H1 (cell line): ENCODE measurements at regions not wholly inside any gene's neighbourhood (a gene's known extent, or its start where the extent isn't known, plus 50 kb on each side); places are given as distances from the start of the nearest gene placed in this dataset.

Source experiments
- CTCF ChIA-PET: fragments of 300-600 bp; sonication (Branson Sonifier 250); formaldehyde crosslinking; loops from one replicate; lab custom pipeline; 2021; ENCODE audit not compliant: partially characterized antibody; lab: Charles Lee
- POLR2A ChIA-PET: fragments of 300-600 bp; sonication (Branson Sonifier 250); formaldehyde crosslinking; loops from one replicate; lab custom pipeline; 2021; ENCODE audit warnings: inconsistent platforms; ENCODE audit not compliant: partially characterized antibody; lab: Charles Lee
- DNase-seq, 2 experiments: peaks; one replicate each; pipeline versions ENCODE4 v3.0.0 to v3.0.0-alpha.2; 2010 to 2022; ENCODE audit warnings: low spot score in 2 of 2, low read depth in 1 of 2, mixed read lengths in 1 of 2
- FAIRE-seq: peaks from 2 replicates; lab custom pipeline; 2011; peaks lifted over from hg19 to GRCh38; lab: Jason Lieb, UNC
- H2AFZ ChIP-seq: 2 replicates; pipeline ENCODE4 v1.8.1; 2012; ENCODE audit warnings: low read length, inconsistent platforms
- H2AK5ac ChIP-seq: 2 replicates; pipeline ENCODE4 v1.6.1; 2013; ENCODE audit warnings: low read depth, low read length
- H2BK120ac ChIP-seq: replicated peaks from 2 replicates; pipeline ENCODE3; 2013; ENCODE audit warnings: low read depth, low read length, inconsistent platforms
- H2BK12ac ChIP-seq: 2 replicates; pipeline ENCODE4 v1.6.1; 2013; ENCODE audit warnings: low read depth, low read length
- H2BK15ac ChIP-seq: 2 replicates; pipeline ENCODE4 v1.6.1; 2013; ENCODE audit warnings: low read length
- H2BK20ac ChIP-seq: 2 replicates; pipeline ENCODE4 v1.6.1; 2013; ENCODE audit warnings: low read length
- H2BK5ac ChIP-seq: 2 replicates; pipeline ENCODE4 v1.6.1; 2013; ENCODE audit warnings: low read depth, low read length
- H3K14ac ChIP-seq: 2 replicates; pipeline ENCODE4 v1.6.1; 2013; ENCODE audit warnings: inconsistent platforms; ENCODE audit not compliant: insufficient read length
- H3K18ac ChIP-seq: 2 replicates; pipeline ENCODE4 v1.6.1; 2013; ENCODE audit warnings: low read length; ENCODE audit errors: extremely low read depth
- H3K23ac ChIP-seq: 2 replicates; pipeline ENCODE4 v1.6.1; 2013; ENCODE audit warnings: inconsistent platforms; ENCODE audit not compliant: insufficient read length
- H3K23me2 ChIP-seq: 2 replicates; pipeline ENCODE4 v1.6.1; 2013; ENCODE audit warnings: low read depth, low read length
- H3K27ac ChIP-seq: 2 replicates; pipeline ENCODE4 v1.6.1; 2011; ENCODE audit warnings: low read depth, low read length, inconsistent platforms
- H3K27me3 ChIP-seq, 4 experiments: replicated peaks in 1 of 4; 1 replicate in 1 of 4; 2 replicates in 3 of 4; pipeline versions ENCODE4 v1.6.1 to v1.8.1; 2011 to 2013; ENCODE audit warnings: low read length in 3 of 4, mild to moderate bottlenecking in 3 of 4, inconsistent platforms in 2 of 4, mixed read lengths in 2 of 4, moderate library complexity in 1 of 4; ENCODE audit not compliant: control insufficient read depth in 3 of 4, insufficient read depth in 3 of 4; ENCODE audit errors: extremely low read depth in 1 of 4
- H3K36me3 ChIP-seq, 4 experiments: 2 replicates each; pipeline versions ENCODE4 v1.6.1 to v1.8.1; 2011 to 2013; ENCODE audit warnings: mild to moderate bottlenecking in 4 of 4, low read length in 3 of 4, moderate library complexity in 2 of 4, control low read depth in 1 of 4, inconsistent platforms in 1 of 4; ENCODE audit not compliant: insufficient read depth in 4 of 4, control insufficient read depth in 2 of 4
- H3K4ac ChIP-seq: replicated peaks from 2 replicates; pipeline ENCODE3; 2013; ENCODE audit warnings: low read length, low read depth, mixed read lengths, inconsistent platforms; ENCODE audit not compliant: insufficient read length
- H3K4me1 ChIP-seq, 4 experiments: replicated peaks in 1 of 4; 1 replicate in 1 of 4; 2 replicates in 3 of 4; pipeline versions ENCODE4 v1.6.1 to v1.8.1; 2011 to 2013; ENCODE audit warnings: low read length in 3 of 4, inconsistent platforms in 2 of 4, mixed read lengths in 1 of 4; ENCODE audit not compliant: insufficient read depth in 4 of 4, control insufficient read depth in 3 of 4
- H3K4me2 ChIP-seq, 2 experiments: 2 replicates each; pipeline versions ENCODE4 v1.6.1 to v1.8.1; 2011 to 2013; ENCODE audit warnings: low read depth in 2 of 2, low read length in 2 of 2, control low read depth in 1 of 2, inconsistent platforms in 1 of 2, mild to moderate bottlenecking in 1 of 2; ENCODE audit not compliant: insufficient read depth in 1 of 2
- H3K4me3 ChIP-seq, 4 experiments: fragments of 200-600, 300-600 bp in 1 of 4; sonication (generic), shearing (Covaris generic), sonication (Bioruptor Twin) in 1 of 4; 2 replicates each; pipeline versions ENCODE4 v1.5.1 to v1.8.1; 2011 to 2016; ENCODE audit warnings: low read length in 4 of 4, low read depth in 3 of 4, control low read depth in 2 of 4, inconsistent platforms in 2 of 4, mild to moderate bottlenecking in 2 of 4, mixed read lengths in 1 of 4, moderate library complexity in 1 of 4; ENCODE audit not compliant: insufficient read depth in 2 of 4; ENCODE audit errors: extremely low read depth in 1 of 4
- H3K56ac ChIP-seq: replicated peaks from 2 replicates; pipeline ENCODE3; 2013; ENCODE audit warnings: low read depth, mild to moderate bottlenecking, mixed read lengths, low read length, inconsistent platforms; ENCODE audit not compliant: insufficient read length
- H3K79me1 ChIP-seq: 2 replicates; pipeline ENCODE4 v1.6.1; 2013; ENCODE audit warnings: low read depth, low read length, control low read depth
- H3K79me2 ChIP-seq, 2 experiments: 2 replicates each; pipeline versions ENCODE4 v1.6.1 to v1.8.1; 2012 to 2013; ENCODE audit warnings: low read length in 2 of 2, mild to moderate bottlenecking in 2 of 2, inconsistent platforms in 1 of 2; ENCODE audit not compliant: insufficient read depth in 2 of 2, control insufficient read depth in 1 of 2
- H3K9ac ChIP-seq, 4 experiments: replicated peaks in 1 of 4; 1 replicate in 1 of 4; 2 replicates in 3 of 4; pipeline versions ENCODE4 v1.6.1 to v1.8.1; 2011 to 2013; ENCODE audit warnings: low read depth in 3 of 4, low read length in 3 of 4, control low read depth in 2 of 4, mild to moderate bottlenecking in 2 of 4, moderate library complexity in 2 of 4, inconsistent platforms in 1 of 4; ENCODE audit errors: extremely low read depth in 1 of 4
- H3K9me3 ChIP-seq, 2 experiments: 2 replicates each; pipeline versions ENCODE4 v1.6.1 to v1.8.1; 2012 to 2013; ENCODE audit warnings: mild to moderate bottlenecking in 2 of 2, moderate library complexity in 2 of 2, control low read depth in 1 of 2, inconsistent platforms in 1 of 2, low read depth in 1 of 2, low read length in 1 of 2, mixed read lengths in 1 of 2; ENCODE audit not compliant: insufficient read depth in 2 of 2
- H4K20me1 ChIP-seq, 2 experiments: replicated peaks in 1 of 2; 2 replicates each; pipeline versions ENCODE3 to v1.8.1; 2011 to 2013; ENCODE audit warnings: inconsistent platforms in 2 of 2, low read length in 2 of 2, mild to moderate bottlenecking in 1 of 2; ENCODE audit not compliant: insufficient read depth in 2 of 2, control insufficient read depth in 1 of 2
- H4K5ac ChIP-seq: 2 replicates; pipeline ENCODE4 v1.6.1; 2013; ENCODE audit warnings: low read length, low read depth, mixed read lengths, inconsistent platforms; ENCODE audit not compliant: insufficient read length
- H4K8ac ChIP-seq: 2 replicates; pipeline ENCODE4 v1.8.0; 2013; ENCODE audit warnings: mild to moderate bottlenecking, moderate library complexity, low read length, inconsistent platforms; ENCODE audit not compliant: insufficient read depth; ENCODE audit errors: extremely low read depth
- H4K91ac ChIP-seq: replicated peaks from 2 replicates; pipeline ENCODE3; 2013; ENCODE audit warnings: low read length, mixed read lengths, inconsistent platforms; ENCODE audit not compliant: insufficient read length
- CBX8 ChIP-seq: fragments of 300-800, 300-1000 bp; sonication (generic); IDR thresholded peaks from 2 replicates; pipeline ENCODE4 v1.7.1; 2016; ENCODE audit warnings: low read depth, low read length, borderline replicate concordance
- CEBPB ChIP-seq: IDR thresholded peaks from 2 replicates; pipeline ENCODE4 v1.6.1; 2012; ENCODE audit warnings: low read depth, low read length
- CHD1 ChIP-seq: IDR thresholded peaks from 2 replicates; pipeline ENCODE4 v1.6.1; 2012; ENCODE audit warnings: low read depth, low read length, improper control_type of control experiment
- CTBP2 ChIP-seq: IDR thresholded peaks from 2 replicates; pipeline ENCODE4 v1.7.0; 2011; ENCODE audit warnings: borderline replicate concordance, mild to moderate bottlenecking, moderate library complexity, mixed read lengths, low read length; ENCODE audit not compliant: insufficient read depth, insufficient read length
- EGR1 ChIP-seq: IDR thresholded peaks from 2 replicates; pipeline ENCODE4 v1.6.1; 2011; ENCODE audit warnings: low read depth, low read length, borderline replicate concordance
- SIN3A ChIP-seq, 2 experiments: IDR thresholded peaks in 1 of 2; conservative IDR thresholded peaks in 1 of 2; 2 replicates each; pipeline ENCODE4 v1.6.1; 2011 to 2012; ENCODE audit warnings: low read length in 2 of 2, improper control_type of control experiment in 1 of 2, low read depth in 1 of 2, mild to moderate bottlenecking in 1 of 2
- SUZ12 ChIP-seq: fragments of 200-600 bp; sonication (generic); IDR thresholded peaks from 2 replicates; pipeline ENCODE4 v1.6.1; 2012; ENCODE audit warnings: mild to moderate bottlenecking, inconsistent platforms, low read length, moderate library complexity, mixed read lengths
- ZNF274 ChIP-seq: IDR thresholded peaks from 2 replicates; pipeline ENCODE4 v1.7.0; 2012; ENCODE audit warnings: low read length, borderline replicate concordance; ENCODE audit errors: extremely low read depth
- WGBS, 2 experiments: shearing (Covaris generic) in 1 of 2; methylation state at CpG; one replicate each; pipeline versions ENCODE4 v1.1.6 to v1.1.7; 2013 to 2015; ENCODE audit warnings: low lambda C conversion rate in 2 of 2, mixed read lengths in 2 of 2, inconsistent platforms in 1 of 2, low coverage in 1 of 2, missing lambda C conversion rate in 1 of 2; ENCODE audit not compliant: insufficient replicate concordance in 2 of 2, insufficient coverage in 1 of 2, insufficient read length in 1 of 2; ENCODE audit errors: extremely low coverage in 1 of 2, missing lambda C conversion rate in 1 of 2; 5-methylcytosine and 5-hydroxymethylcytosine counted together
- TF ChIP-seq, protein P1 (sequence below): IDR thresholded peaks from 2 replicates; pipeline ENCODE4 v1.6.1; 2011; ENCODE audit warnings: low read length, improper control_type of control experiment

DNA sequence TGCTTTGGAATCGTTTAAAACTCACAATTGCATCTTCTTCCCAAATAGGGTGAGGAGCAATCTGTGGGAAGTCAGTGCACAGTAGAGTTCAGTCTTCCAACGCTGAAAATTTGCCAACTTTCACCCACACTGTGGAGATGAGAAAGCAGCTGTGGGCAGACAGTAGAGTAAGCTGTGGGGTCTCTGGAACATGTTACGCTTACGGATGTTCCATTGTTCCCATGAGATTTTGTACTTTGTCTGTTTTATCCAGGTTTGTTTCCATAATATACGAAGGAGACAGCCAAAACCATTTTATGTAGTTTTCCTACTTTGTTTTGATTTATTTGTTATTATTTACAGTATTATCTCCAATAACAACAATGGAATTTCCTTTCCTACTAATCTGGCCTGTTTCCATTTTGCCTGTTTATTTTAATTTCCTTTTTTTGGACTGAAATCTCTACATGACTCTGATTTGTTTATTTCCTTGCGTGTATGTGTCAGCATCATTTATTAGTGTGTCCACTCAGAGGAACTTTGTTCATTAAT, 65.1 kb upstream of the RGL1 start:
- no peak overlapping the region for H2AK5ac ChIP-seq
- ChIA-PET POLR2A (no interaction called here), CTCF (interaction anchor here (1.7 kb wide), 1 partner anchor 84 kb away, joined by 9 read pairs; no protein-coding TSS in a partner anchor)
- 72% methylated on average over 6 of the region's 6 CpGs; no CpG with 5 or more reads in 1 of the 2 experiments for WGBS, 2 experiments
- H3K9me3 ChIP-seq: no peaks in the 10 kb centered on the region
- no peak overlapping the region for H2AFZ ChIP-seq
- no peak overlapping the region for H4K8ac ChIP-seq
- no peaks in the 10 kb centered on the region for H3K23me2 ChIP-seq
- H3K9ac ChIP-seq: no peak overlapping the region
- H3K56ac ChIP-seq: no peak overlapping the region
- no peak overlapping the region for H4K5ac ChIP-seq
- H3K18ac ChIP-seq: no peak overlapping the region
- no peak for DNase-seq
- no peak overlapping the region for H2BK5ac ChIP-seq
- H3K79me2 ChIP-seq: no peaks in the 10 kb centered on the region
- TF ChIP-seq SIN3A (conservative IDR thresholded peaks at IDR 0.05 in 1 of 2, IDR thresholded peaks at IDR 0.05 in 1 of 2; ENCODE audit: low read depth in 1 of 2, low read length in 2 of 2) (no peak), SUZ12 (no peak), CEBPB (no peak), CBX8 (no peak), ZNF274 (no peak), CTBP2 (no peak), EGR1 (no peak), CHD1 (no peak)
- TF ChIP-seq, protein P1, sequence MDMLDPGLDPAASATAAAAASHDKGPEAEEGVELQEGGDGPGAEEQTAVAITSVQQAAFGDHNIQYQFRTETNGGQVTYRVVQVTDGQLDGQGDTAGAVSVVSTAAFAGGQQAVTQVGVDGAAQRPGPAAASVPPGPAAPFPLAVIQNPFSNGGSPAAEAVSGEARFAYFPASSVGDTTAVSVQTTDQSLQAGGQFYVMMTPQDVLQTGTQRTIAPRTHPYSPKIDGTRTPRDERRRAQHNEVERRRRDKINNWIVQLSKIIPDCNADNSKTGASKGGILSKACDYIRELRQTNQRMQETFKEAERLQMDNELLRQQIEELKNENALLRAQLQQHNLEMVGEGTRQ: no peak
- H3K36me3 ChIP-seq: no peaks in the 10 kb centered on the region
- no peak overlapping the region for H3K4ac ChIP-seq
- H3K27me3 ChIP-seq: no peaks in the 10 kb centered on the region
- no peak overlapping the region for H2BK20ac ChIP-seq
- H4K91ac ChIP-seq: no peak overlapping the region
- H3K4me1 ChIP-seq: peaks cover 0 to 5% (median under 1%) of the 10 kb centered on the region in 4 experiments; a peak in 3 of 7 replicates
- no peak for FAIRE-seq
- H2BK12ac ChIP-seq: no peak overlapping the region
- no peak overlapping the region for H2BK120ac ChIP-seq
- no peaks in the 10 kb centered on the region for H4K20me1 ChIP-seq
- H3K4me3 ChIP-seq: no peak overlapping the region
- no peaks in the 10 kb centered on the region for H3K79me1 ChIP-seq
- no peak overlapping the region for H3K23ac ChIP-seq
- H2BK15ac ChIP-seq: no peak overlapping the region
- no peak overlapping the region for H3K4me2 ChIP-seq
- no peak overlapping the region for H3K27ac ChIP-seq
- no peak overlapping the region for H3K14ac ChIP-seq
